ENCODE measurements at regions not wholly inside any gene's neighbourhood (a gene's known extent, or its start where the extent isn't known, plus 50 kb on each side); places are given as distances from the start of the nearest gene placed in this dataset.
"Not testable (repeated sequence)": the region's sequence is repeated elsewhere in the genome, so short reads cannot be mapped to it uniquely, and the experiment has no call there.

DNA sequence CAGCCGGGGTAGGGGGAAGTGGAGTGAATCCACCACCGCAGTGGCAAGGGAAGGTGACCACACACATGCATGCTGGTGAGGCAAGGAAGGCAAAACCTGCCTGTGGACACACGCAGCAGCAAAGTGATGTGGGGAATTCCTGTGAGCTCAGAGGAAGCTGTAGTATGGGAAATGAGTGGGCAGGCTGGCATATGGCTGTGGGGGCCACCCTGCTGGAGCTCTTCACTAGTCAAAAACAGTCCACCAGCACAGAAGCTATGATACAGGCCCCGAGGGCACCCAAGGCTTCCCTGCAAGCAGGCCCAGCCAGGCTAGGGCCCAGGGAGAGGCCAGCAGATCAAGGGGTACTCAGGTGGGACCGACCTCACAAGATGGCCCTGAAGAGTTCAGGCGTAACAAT, 239.1 kb downstream of the CHM start:
- no peaks in the 10 kb centered on the region for H3K36me3 Mint-ChIP-seq (ENCODE audit: low read depth)
- no peak overlapping the region for H3K27ac Mint-ChIP-seq
- TF ChIP-seq CTCF (IDR thresholded peaks at IDR 0.05) = no peak
- H3K4me1 Mint-ChIP-seq = no peaks in the 10 kb centered on the region
- H3K9me3 Mint-ChIP-seq = peaks cover 42% of the 10 kb centered on the region
- DNase-seq = no peak
- no peaks in the 10 kb centered on the region for H3K27me3 Mint-ChIP-seq (ENCODE audit: low read depth, poor library complexity)
- H3K4me3 Mint-ChIP-seq = no peak overlapping the region

GRCh38 chrX:85772391-85772790, 275.0 kb downstream of the CHM start:
- peaks cover 50% of the 10 kb centered on the region for H3K9me3 Mint-ChIP-seq
- H3K27me3 Mint-ChIP-seq (ENCODE audit: low read depth, poor library complexity); DNase-seq; H3K4me3 Mint-ChIP-seq; H3K36me3 Mint-ChIP-seq (ENCODE audit: low read depth); H3K27ac Mint-ChIP-seq; H3K4me1 Mint-ChIP-seq: not testable (repeated sequence)

DNA sequence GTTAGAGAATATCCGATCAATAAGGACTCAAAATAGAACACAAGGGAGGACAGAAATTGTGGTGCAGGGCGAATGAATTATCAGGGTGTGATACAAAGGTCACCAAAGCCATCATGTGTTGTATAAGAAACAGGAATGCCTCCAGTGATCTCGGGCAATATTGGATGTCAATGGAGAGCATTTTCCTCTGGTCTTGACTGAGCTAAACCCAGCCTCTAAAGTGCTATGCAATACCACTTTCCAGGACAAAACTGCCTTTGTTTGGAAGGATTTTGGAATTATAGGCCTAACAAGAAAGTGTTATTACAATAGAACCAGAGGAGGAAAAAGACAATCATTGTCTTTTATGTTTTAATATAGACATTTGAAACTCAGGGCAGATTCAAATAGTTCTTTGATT, 281.7 kb downstream of the CHM start:
- H3K4me3 Mint-ChIP-seq = no peak overlapping the region
- H3K9me3 Mint-ChIP-seq = peaks cover 41% of the 10 kb centered on the region
- no peaks in the 10 kb centered on the region for H3K4me1 Mint-ChIP-seq
- no peak for DNase-seq
- no peaks in the 10 kb centered on the region for H3K27me3 Mint-ChIP-seq (ENCODE audit: low read depth, poor library complexity)
- no peak overlapping the region for H3K27ac Mint-ChIP-seq
- H3K36me3 Mint-ChIP-seq (ENCODE audit: low read depth) = no peaks in the 10 kb centered on the region
- TF ChIP-seq CTCF (IDR thresholded peaks at IDR 0.05) = no peak

GRCh38 chrX:85723025-85723424, 324.3 kb downstream of the CHM start:
- not testable (repeated sequence) for DNase-seq; H3K27me3 Mint-ChIP-seq (ENCODE audit: low read depth, poor library complexity); H3K4me3 Mint-ChIP-seq; H3K36me3 Mint-ChIP-seq (ENCODE audit: low read depth); H3K4me1 Mint-ChIP-seq; H3K27ac Mint-ChIP-seq
- peaks cover 59% of the 10 kb centered on the region for H3K9me3 Mint-ChIP-seq

DNA sequence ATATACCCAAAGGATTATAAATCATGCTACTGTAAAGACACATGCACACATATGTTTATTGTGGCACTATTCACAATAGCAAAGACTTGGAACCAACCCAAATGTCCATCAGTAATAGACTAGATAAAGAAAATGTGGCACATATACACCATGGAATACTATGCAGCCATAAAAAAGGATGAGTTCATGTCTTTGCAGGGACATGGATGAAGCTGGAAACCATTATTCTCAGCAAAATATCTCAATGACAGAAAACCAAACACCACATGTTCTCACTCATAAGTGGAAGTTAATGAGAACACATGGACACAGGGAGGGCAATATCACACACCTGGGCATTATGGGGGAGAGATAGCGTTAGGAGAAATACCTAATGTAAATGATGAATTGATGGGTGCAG, 323.8 kb upstream of the POF1B start:
- H3K36me3 Mint-ChIP-seq (ENCODE audit: low read depth); H3K4me3 Mint-ChIP-seq; H3K4me1 Mint-ChIP-seq; DNase-seq; H3K27me3 Mint-ChIP-seq (ENCODE audit: low read depth, poor library complexity); H3K27ac Mint-ChIP-seq: not testable (repeated sequence)
- H3K9me3 Mint-ChIP-seq = peaks cover 44% of the 10 kb centered on the region

- Mint-ChIP-seq H3K4me1 (no peaks in the 10 kb centered on the region), H3K4me3 (no peak overlapping the region)
- TF ChIP-seq CTCF (IDR thresholded peaks at IDR 0.05) = no peak
Observed at GRCh38 chrX:85698921-85699320, 319.5 kb upstream of the POF1B start.

GRCh38 chrX:85685843-85686242, 306.4 kb upstream of the POF1B start:
- Mint-ChIP-seq H3K4me1 (peaks cover 4% of the 10 kb centered on the region), H3K27ac (no peak overlapping the region), H3K9me3 (peaks cover 71% of the 10 kb centered on the region), H3K4me3 (no peak overlapping the region), H3K36me3 (ENCODE audit: low read depth) (no peaks in the 10 kb centered on the region), H3K27me3 (ENCODE audit: low read depth, poor library complexity) (peaks cover 3% of the 10 kb centered on the region)
- TF ChIP-seq CTCF (IDR thresholded peaks at IDR 0.05) = no peak
- DNase-seq = no peak

More at GRCh38 chrX:85698921-85699320, 319.5 kb upstream of the POF1B start:
- Mint-ChIP-seq H3K27ac (no peak overlapping the region), H3K9me3 (peaks cover 60% of the 10 kb centered on the region), H3K27me3 (ENCODE audit: low read depth, poor library complexity) (peaks cover 3% of the 10 kb centered on the region), H3K36me3 (ENCODE audit: low read depth) (no peaks in the 10 kb centered on the region)
- DNase-seq = no peak

All from nephron progenitor cell (in vitro differentiated cells).